Keratinocyte (primary cell): ENCODE measurements at regions not wholly inside any gene's neighbourhood (a gene's known extent, or its start where the extent isn't known, plus 50 kb on each side); places are given as distances from the start of the nearest gene placed in this dataset.

ENCODE experiments used
- DNase-seq: peaks from one replicate; pipeline ENCODE4 v3.0.0-alpha.2; 2011; ENCODE audit warnings: low read depth, missing footprints, low spot score
- FAIRE-seq: peaks from 2 replicates; lab custom pipeline; 2011; peaks lifted over from hg19 to GRCh38; lab: Jason Lieb, UNC
- H2AFZ ChIP-seq: 2 replicates; pipeline ENCODE4 v1.6.0; 2012; ENCODE audit warnings: low read length, control low read depth, inconsistent platforms; ENCODE audit not compliant: control insufficient read depth
- H3K27ac ChIP-seq: 2 replicates; pipeline ENCODE4 v1.5.1; 2011; ENCODE audit warnings: low read length; ENCODE audit not compliant: control insufficient read depth, insufficient read depth
- H3K27me3 ChIP-seq: 3 replicates; pipeline ENCODE4 v1.6.0; 2011; ENCODE audit warnings: low read length; ENCODE audit not compliant: control insufficient read depth, insufficient read depth; ENCODE audit errors: extremely low read depth
- H3K36me3 ChIP-seq, 2 experiments: 2 replicates in 1 of 2; 3 replicates in 1 of 2; pipeline ENCODE4 v1.5.1; 2011; ENCODE audit warnings: low read length in 2 of 2, mild to moderate bottlenecking in 1 of 2; ENCODE audit not compliant: control insufficient read depth in 2 of 2, insufficient read depth in 2 of 2; ENCODE audit errors: extremely low read depth in 1 of 2
- H3K4me1 ChIP-seq: 3 replicates; pipeline ENCODE4 v1.5.1; 2011; ENCODE audit warnings: low read length; ENCODE audit not compliant: control insufficient read depth, insufficient read depth; ENCODE audit errors: extremely low read depth
- H3K4me2 ChIP-seq: 3 replicates; pipeline ENCODE4 v1.6.0; 2011; ENCODE audit warnings: low read depth, low read length; ENCODE audit not compliant: control insufficient read depth, insufficient read depth; ENCODE audit errors: extremely low read depth
- H3K4me3 ChIP-seq, 3 experiments: fragments of 200-600 bp in 1 of 3; sonication (generic) in 1 of 3; 2 replicates in 2 of 3; 3 replicates in 1 of 3; pipeline ENCODE4 v1.5.1; 2011 to 2016; ENCODE audit warnings: low read length in 3 of 3, mild to moderate bottlenecking in 3 of 3, control low read depth in 2 of 3, inconsistent platforms in 1 of 3, low read depth in 1 of 3, mixed read lengths in 1 of 3, mixed run types in 1 of 3, moderate library complexity in 1 of 3; ENCODE audit not compliant: control insufficient read depth in 2 of 3, insufficient read depth in 2 of 3; ENCODE audit errors: extremely low read depth in 1 of 3
- H3K79me2 ChIP-seq: 2 replicates; pipeline ENCODE4 v1.6.0; 2012; ENCODE audit warnings: low read length; ENCODE audit not compliant: control insufficient read depth, insufficient read depth
- H3K9ac ChIP-seq: 3 replicates; pipeline ENCODE4 v1.6.0; 2011; ENCODE audit warnings: low read length; ENCODE audit not compliant: control insufficient read depth, insufficient read depth; ENCODE audit errors: extremely low read depth
- H3K9me1 ChIP-seq: 3 replicates; pipeline ENCODE4 v1.6.0; 2011; ENCODE audit warnings: low read length; ENCODE audit not compliant: control insufficient read depth, insufficient read depth; ENCODE audit errors: extremely low read depth
- H3K9me3 ChIP-seq: 2 replicates; pipeline ENCODE4 v1.5.1; 2012; ENCODE audit warnings: low read depth, low read length; ENCODE audit not compliant: control insufficient read depth
- H4K20me1 ChIP-seq: 3 replicates; pipeline ENCODE4 v1.6.0; 2011; ENCODE audit warnings: low read length; ENCODE audit not compliant: control insufficient read depth, insufficient read depth; ENCODE audit errors: extremely low read depth
- CTCF ChIP-seq, 3 experiments: IDR thresholded peaks in 1 of 3; conservative IDR thresholded peaks in 1 of 3; optimal IDR thresholded peaks in 1 of 3; 2 replicates in 2 of 3; 3 replicates in 1 of 3; pipeline versions ENCODE3 to v1.5.1; 2011; ENCODE audit warnings: low read length in 3 of 3, mild to moderate bottlenecking in 3 of 3, moderate library complexity in 2 of 3, control low read depth in 1 of 3, inconsistent platforms in 1 of 3; ENCODE audit not compliant: insufficient read depth in 2 of 3; ENCODE audit errors: extremely low read depth in 1 of 3
- EZH2 ChIP-seq: IDR thresholded peaks from one replicate; pipeline ENCODE4 v1.6.1; 2012; ENCODE audit warnings: inconsistent platforms, mild to moderate bottlenecking, low read length, moderate library complexity
- dilution Hi-C: fragments of 300-500 bp; cut with MboI; formaldehyde crosslinking; loops from one replicate; pipeline ENCODE4 v1.7.0; 2020; ENCODE audit warnings: low sequenced_read_pairs; ENCODE audit not compliant: extremely low pct_ligation_motif_present

GRCh38 chr15:19988094-19988660, 553.4 kb downstream of the GOLGA6L6 start:
- H2AFZ ChIP-seq: no peak overlapping the region
- no peak for DNase-seq
- dilution Hi-C loops: no loop called here
- H3K36me3 ChIP-seq: no peaks in the 10 kb centered on the region
- no peaks in the 10 kb centered on the region for H4K20me1 ChIP-seq
- no peaks in the 10 kb centered on the region for H3K4me1 ChIP-seq
- no peak overlapping the region for H3K4me2 ChIP-seq
- H3K4me3 ChIP-seq: no peak overlapping the region
- no peak for FAIRE-seq
- H3K79me2 ChIP-seq: no peaks in the 10 kb centered on the region
- peaks cover 8% of the 10 kb centered on the region for H3K9me3 ChIP-seq
- H3K9me1 ChIP-seq: no peaks in the 10 kb centered on the region
- H3K27ac ChIP-seq: no peak overlapping the region
- no peak overlapping the region for H3K9ac ChIP-seq
- TF ChIP-seq CTCF (optimal IDR thresholded peaks at IDR 0.05 in 1 of 3, IDR thresholded peaks at IDR 0.05 in 1 of 3, conservative IDR thresholded peaks at IDR 0.05 in 1 of 3; ENCODE audit: extremely low read depth in 1 of 3, insufficient read depth in 2 of 3, low read length in 3 of 3) (no peak), EZH2 (no peak)
- no peaks in the 10 kb centered on the region for H3K27me3 ChIP-seq

- no peak overlapping the region for H3K4me3 ChIP-seq
- H3K4me2 ChIP-seq: no peak overlapping the region
- no peaks in the 10 kb centered on the region for H3K36me3 ChIP-seq
- H3K4me1 ChIP-seq: no peaks in the 10 kb centered on the region
- H3K9ac ChIP-seq: no peak overlapping the region
- H2AFZ ChIP-seq: no peak overlapping the region
- no peaks in the 10 kb centered on the region for H3K27me3 ChIP-seq
- no peaks in the 10 kb centered on the region for H3K79me2 ChIP-seq
- FAIRE-seq (no peak), DNase-seq (no peak)
- H3K9me1 ChIP-seq: no peaks in the 10 kb centered on the region
- dilution Hi-C loops: no loop called here
- H3K27ac ChIP-seq: no peak overlapping the region
- TF ChIP-seq CTCF (optimal IDR thresholded peaks at IDR 0.05 in 1 of 3, IDR thresholded peaks at IDR 0.05 in 1 of 3, conservative IDR thresholded peaks at IDR 0.05 in 1 of 3; ENCODE audit: extremely low read depth in 1 of 3, insufficient read depth in 2 of 3, low read length in 3 of 3) (no peak), EZH2 (no peak)
- H3K9me3 ChIP-seq: peaks cover 8% of the 10 kb centered on the region
- no peaks in the 10 kb centered on the region for H4K20me1 ChIP-seq
Measured at GRCh38 chr15:19987389-19988048, 554.1 kb downstream of the GOLGA6L6 start.
